GM19463 (cell line): ENCODE measurements at regions not wholly inside any gene's neighbourhood (a gene's known extent, or its start where the extent isn't known, plus 50 kb on each side); places are given as distances from the start of the nearest gene placed in this dataset.
"Not testable (repeated sequence)": the region's sequence is repeated elsewhere in the genome, so short reads cannot be mapped to it uniquely, and the experiment has no call there.

Experiments
- ATAC-seq: cut with Tn5 transposase; IDR thresholded peaks from one replicate; pipeline ENCODE4 v1.9.1; 2021; ENCODE audit warnings: mild to moderate bottlenecking, moderate library complexity; ENCODE audit not compliant: unreplicated experiment

GRCh38 chr1:73667959-73668358 is 530.0 kb downstream of the LRRIQ3 start:
- ATAC-seq: not testable (repeated sequence)

- no peak for ATAC-seq
Observed at GRCh38 chr1:73662526-73662925, 535.5 kb downstream of the LRRIQ3 start.

- ATAC-seq: no peak
Observed at GRCh38 chr1:73659136-73659535, 538.8 kb downstream of the LRRIQ3 start.

- ATAC-seq: no peak
Observed at GRCh38 chr1:73654714-73655113, 543.3 kb downstream of the LRRIQ3 start.

- no peak for ATAC-seq
Observed at GRCh38 chr1:73644198-73644597, 553.8 kb downstream of the LRRIQ3 start.

DNA sequence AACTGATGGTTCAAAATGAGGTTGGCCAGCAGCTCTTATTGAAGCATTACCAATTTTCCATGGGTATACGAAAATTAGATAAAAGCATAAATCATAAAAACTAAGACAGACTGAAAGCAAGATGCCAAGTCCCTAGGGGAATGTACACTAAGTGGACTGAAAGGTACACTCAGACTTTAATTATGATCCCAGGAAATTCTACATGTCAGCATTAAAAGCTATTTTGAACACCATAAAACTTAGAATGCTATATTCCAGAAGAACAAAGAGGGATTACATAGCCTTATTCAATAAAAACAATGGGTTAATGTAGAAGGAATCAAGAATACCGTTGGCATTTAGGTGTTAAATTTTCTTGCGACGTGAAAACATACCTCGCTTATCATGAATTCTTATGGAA is 558.5 kb downstream of the LRRIQ3 start:
- ATAC-seq: no peak

DNA sequence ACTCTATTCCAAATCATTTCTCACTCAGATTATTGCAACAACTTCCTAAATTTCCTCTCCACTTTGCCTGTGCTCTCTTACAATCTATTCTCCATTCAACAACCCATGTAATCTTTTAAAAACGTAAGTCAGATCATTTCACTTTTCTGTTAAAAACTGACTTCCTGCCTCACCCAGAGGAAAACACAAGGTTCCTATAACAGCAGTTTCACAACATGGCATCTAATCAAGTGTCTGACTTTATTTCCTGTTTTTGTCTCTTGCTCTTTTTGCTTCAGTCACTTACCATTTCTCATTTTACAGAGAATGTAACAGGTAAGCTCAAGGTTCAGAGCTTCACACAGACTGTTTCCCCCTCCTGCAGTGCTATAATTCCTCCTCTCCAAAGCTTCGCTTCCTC is 560.7 kb downstream of the LRRIQ3 start:
- no peak for ATAC-seq

DNA sequence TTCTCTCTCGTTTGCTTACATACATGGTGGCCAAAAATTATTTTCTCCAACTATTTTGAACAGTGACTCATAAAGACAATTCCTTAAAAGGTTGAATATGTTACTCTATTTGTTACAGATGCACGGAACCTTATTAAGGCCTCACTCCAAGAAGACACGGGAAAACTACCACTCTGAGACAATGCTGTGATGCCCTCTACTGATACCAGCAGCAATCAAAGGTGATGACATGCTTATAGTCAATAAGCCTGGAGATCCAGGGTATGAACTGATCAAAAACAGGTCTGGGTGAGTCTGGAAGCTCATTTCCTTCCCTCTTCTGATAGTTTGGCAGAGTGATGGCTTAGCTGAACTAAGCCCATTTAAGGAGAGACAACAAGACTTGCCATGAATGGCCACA is 563.0 kb downstream of the LRRIQ3 start:
- ATAC-seq: no peak

- no peak for ATAC-seq
Observed at GRCh38 chr1:73627723-73628122, 570.3 kb downstream of the LRRIQ3 start.

DNA sequence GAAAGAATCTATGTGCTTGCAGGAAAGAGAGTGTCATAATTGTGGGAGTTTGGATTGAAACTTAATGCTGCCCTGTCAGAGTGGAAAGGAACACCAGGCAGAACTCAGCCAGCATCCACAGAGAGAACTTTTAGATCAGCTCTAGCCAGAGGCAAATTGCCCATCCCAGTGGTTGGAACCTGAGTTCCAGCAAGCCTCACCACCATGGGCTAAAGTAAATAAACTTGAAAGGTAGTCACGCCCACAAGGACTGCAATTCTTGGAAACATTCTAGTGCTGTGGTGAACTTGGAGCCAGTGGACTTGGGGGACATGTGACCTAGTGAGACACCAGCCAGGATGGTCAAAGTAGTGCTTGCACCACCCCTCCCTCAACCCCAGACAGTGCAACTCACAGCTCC is 571.6 kb downstream of the LRRIQ3 start:
- ATAC-seq: no peak

GRCh38 chr1:73623946-73624345 is 574.0 kb downstream of the LRRIQ3 start:
- no peak for ATAC-seq

DNA sequence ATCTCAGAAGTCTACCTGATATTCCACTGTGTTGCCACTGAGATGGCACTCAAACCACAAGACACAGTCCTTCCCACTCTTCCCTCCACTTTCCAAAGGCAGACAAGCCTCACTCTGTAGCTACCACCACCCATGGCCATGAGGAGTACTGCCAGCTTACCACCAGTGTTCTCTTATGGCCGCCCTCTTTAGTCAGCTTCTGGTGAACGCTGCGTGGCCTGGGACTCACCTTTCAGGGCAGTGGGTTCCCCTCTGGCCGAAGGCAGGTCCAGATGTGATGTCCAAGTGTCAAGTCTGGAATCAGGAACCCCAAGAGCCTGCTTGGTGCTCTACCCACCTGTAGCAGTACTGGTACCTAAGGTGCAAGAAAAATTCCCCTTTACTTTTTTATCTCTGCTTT is 580.8 kb downstream of the LRRIQ3 start:
- no peak for ATAC-seq

- ATAC-seq: no peak
Observed at GRCh38 chr1:73611681-73612080, 586.3 kb downstream of the LRRIQ3 start.

DNA sequence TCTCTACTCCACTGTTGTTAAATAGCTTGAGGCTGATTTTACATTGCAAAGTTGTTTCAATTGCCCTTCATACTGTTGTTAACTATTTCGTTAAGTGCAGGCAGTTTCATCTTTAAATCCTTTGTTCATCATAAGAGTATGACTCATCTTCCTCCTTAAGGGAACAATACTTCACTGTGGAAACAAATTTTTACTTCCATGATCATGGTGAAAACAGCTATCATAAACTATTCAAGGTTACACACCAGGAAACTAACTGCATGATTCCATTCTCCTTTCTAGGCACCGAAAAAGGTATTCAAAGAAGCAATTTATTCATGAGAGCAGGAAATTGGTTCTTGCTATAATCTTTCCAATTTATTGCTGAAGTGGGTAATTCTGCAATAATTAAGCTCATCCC is 593.2 kb downstream of the LRRIQ3 start:
- no peak for ATAC-seq

DNA sequence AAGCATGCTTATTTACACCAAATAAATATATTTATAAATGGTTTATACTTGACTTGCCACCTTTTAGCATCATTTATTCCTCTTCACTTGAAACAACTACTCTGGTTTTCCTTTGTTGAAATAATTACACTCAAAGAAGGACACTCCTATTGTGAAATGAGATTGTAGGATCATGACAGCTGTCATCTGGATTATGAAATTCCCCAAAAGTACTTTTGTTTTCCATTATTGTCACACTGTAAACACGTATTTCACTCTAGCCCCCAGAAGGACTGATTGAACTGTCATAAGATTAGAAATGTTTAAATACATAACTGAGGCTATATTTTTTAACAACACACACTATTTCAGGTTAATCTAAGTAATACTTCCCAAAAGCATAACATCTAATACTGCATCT is 593.8 kb downstream of the LRRIQ3 start:
- no peak for ATAC-seq

GRCh38 chr1:73593804-73594203 is 604.2 kb downstream of the LRRIQ3 start:
- no peak for ATAC-seq

- ATAC-seq: no peak
Observed at GRCh38 chr1:73593364-73593763, 604.6 kb downstream of the LRRIQ3 start.

DNA sequence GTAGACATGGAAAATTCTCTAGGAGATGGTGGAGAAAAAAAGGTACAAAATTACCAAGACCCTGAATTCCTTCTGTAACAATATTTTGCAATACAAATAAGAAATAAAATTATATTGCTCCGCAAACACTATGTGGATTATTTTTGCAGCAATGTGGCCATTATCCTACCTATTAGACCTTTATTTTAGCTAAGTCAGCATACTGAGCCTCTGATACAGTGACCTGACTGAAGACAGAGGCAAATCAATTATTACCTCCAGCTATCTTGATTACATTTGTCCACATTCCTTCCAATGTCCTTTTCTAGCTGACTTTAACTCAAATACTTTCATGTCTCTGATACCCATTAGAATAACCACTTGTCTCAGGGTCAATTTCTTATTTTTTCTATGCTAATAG is 610.9 kb downstream of the LRRIQ3 start:
- no peak for ATAC-seq

- no peak for ATAC-seq
Observed at GRCh38 chr1:73577206-73577605, 620.8 kb downstream of the LRRIQ3 start.

DNA sequence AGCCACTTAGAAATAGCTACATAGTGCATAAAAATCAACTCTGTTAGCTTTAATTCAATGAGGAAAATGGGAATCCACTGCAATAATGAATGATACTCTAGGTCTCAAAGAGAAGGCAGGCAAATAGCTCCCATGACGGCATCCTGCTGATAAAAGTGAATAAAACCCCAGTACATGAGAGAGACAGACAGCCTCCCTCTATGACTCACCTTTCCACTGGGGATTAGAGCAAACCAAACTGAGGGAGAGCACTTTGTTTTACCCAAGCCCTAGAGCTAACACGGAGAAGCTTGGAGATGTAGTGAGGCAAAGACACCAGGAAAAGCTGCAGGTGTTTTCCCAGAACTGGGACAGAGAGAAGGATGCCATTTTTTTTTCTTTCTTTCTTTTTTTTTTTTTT is 621.9 kb downstream of the LRRIQ3 start:
- ATAC-seq: no peak

DNA sequence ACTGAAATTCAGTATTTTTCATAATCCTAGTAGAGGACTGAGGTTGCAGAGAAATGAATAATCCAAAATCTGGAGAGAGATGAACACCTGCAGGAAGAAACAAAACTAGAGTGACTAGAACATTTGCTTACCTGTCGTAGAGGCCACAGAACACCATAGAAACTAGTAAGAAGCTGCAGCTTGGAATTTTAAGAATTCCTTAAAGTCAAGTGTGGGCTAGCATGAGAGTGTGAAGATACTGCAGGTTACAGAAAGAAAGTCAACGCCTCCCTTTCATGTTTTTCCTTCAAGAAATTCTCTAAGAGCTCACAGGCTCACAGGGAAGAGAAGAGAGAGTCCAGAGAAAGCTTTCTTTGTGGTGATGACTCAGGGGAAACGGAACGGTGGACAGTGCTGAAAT is 633.7 kb downstream of the LRRIQ3 start:
- ATAC-seq: no peak

DNA sequence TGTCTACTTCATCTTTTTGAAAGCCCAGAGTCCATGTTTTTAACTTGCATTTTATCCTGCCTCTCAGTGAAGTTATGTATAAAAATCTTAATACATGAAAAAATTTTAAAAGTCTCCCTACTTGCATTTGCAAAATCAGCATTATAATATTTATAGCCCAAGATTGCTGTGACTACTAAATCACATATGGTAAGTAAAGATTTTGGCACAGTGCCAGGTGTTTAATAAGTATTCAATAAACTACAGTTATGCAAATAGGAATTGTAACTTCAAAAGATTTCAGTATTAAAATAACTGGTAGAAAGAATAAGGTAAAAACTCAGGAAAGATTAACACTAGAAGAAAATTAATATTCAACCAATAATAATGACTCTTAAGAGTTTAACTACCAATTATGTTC is 641.7 kb downstream of the LRRIQ3 start:
- no peak for ATAC-seq

DNA sequence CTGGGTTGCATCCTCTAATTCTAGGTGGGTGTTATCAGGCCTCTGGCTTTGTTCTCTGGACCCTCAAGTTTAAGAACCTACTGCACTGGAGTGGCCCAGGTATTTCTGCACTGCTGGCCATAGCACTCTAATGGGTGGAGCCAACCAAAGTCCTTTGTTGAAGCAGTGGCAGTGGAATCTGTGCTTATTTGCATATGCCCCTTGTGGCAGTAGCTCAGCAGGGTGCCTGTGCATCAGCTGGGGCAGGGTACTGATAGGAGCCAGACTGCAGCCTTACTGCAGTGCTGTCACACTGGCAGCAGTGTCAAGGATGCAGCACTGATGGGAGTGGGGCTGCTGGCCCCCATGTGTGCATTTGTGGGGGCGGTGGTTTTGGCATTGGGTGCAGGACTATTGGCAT is 660.6 kb downstream of the LRRIQ3 start:
- ATAC-seq: no peak

DNA sequence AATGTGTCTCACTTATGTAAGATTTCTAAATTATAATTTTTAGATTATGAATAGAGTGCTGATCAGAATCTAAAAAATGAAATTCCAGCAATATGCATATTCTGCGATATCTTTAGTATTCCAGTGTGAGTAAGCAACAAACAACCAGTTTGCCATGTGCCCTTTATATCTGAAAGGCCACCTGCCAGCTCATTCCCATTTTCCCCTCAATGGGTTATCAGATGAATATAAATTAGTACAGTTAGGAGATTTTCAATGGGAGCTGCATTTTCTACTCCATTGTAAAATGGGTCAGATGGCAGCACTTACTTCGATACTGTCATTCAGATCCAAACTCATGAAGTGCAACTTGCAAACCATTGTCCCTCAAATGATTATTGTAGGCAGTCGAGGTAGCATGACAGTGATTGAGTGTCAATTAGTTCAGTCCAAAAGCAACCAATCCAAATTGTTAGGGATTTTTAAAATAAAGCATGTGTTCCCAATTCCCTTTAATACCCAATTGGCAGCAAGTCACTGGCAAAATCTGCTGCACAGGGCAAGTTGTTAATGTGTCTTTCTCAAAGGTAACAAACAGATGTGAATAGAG is 680.3 kb downstream of the LRRIQ3 start:
- ATAC-seq: no peak
